GM12878 (cell line): ENCODE measurements at regions not wholly inside any gene's neighbourhood (a gene's known extent, or its start where the extent isn't known, plus 50 kb on each side); places are given as distances from the start of the nearest gene placed in this dataset.

Experiments
- ATAC-seq: fragments of 200-7000 bp; cut with Tn5 transposase; 3 replicates; pipeline ENCODE4 v1.9.1; 2020; ENCODE audit warnings: mild to moderate bottlenecking, moderate library complexity
- BruUV-seq: library from RNA; stranded (reverse); fragments of 400-500 nt; replicated peaks from 2 replicates; lab custom pipeline; 2021; lab: Mats Ljungman, UMichigan
- CTCF ChIA-PET: fragments of 300-600 bp; sonication (Branson Sonifier 250); formaldehyde crosslinking; extraction: SDS; loops from one replicate; lab custom pipeline; 2021; ENCODE audit warnings: inconsistent platforms; lab: Yijun Ruan, JAX
- POLR2A ChIA-PET: fragments of 350-600 bp; formaldehyde crosslinking; extraction: SDS; loops from one replicate; lab custom pipeline; 2021; ENCODE audit warnings: inconsistent platforms; lab: Charles Lee
- RAD21 ChIA-PET: fragments of 300-600 bp; sonication (Branson Sonifier 250); formaldehyde crosslinking; loops from one replicate; lab custom pipeline; 2023; ENCODE audit warnings: antibody characterized with exemption; ENCODE audit not compliant: unreplicated experiment; lab: Charles Lee
- SMC1A ChIA-PET: fragments of 300-600 bp; sonication (Branson Sonifier 250); formaldehyde crosslinking; loops from one replicate; lab custom pipeline; 2023; ENCODE audit not compliant: unreplicated experiment, uncharacterized antibody; lab: Charles Lee
- DNase-seq: peaks from one replicate; pipeline ENCODE4 v3.0.0-alpha.2; 2011; ENCODE audit warnings: low read depth, low spot score
- FAIRE-seq: peaks from 3 replicates; lab custom pipeline; 2011; peaks lifted over from hg19 to GRCh38; lab: Jason Lieb, UNC
- H2AFZ ChIP-seq: 2 replicates; pipeline ENCODE4 v1.6.0; 2011; ENCODE audit warnings: low read depth, low read length, control low read depth; ENCODE audit not compliant: control insufficient read depth
- H3K27ac ChIP-seq: 2 replicates; pipeline ENCODE4 v1.5.1; 2011; ENCODE audit warnings: control low read depth; ENCODE audit not compliant: control insufficient read depth, insufficient read depth
- H3K27me3 ChIP-seq, 2 experiments: replicated peaks in 1 of 2; 2 replicates each; pipeline versions ENCODE4 v1.6.0 to v1.6.1; 2011; ENCODE audit warnings: low read length in 1 of 2; ENCODE audit not compliant: control insufficient read depth in 2 of 2, insufficient read depth in 2 of 2
- H3K36me3 ChIP-seq, 2 experiments: 2 replicates each; pipeline ENCODE4 v1.5.1; 2011; ENCODE audit warnings: low read length in 1 of 2; ENCODE audit not compliant: control insufficient read depth in 2 of 2, insufficient read depth in 2 of 2
- H3K4me1 ChIP-seq: 2 replicates; pipeline ENCODE4 v1.6.1; 2011; ENCODE audit warnings: mild to moderate bottlenecking, low read length, moderate library complexity, mixed read lengths; ENCODE audit not compliant: control insufficient read depth, insufficient read depth
- H3K4me2 ChIP-seq: 2 replicates; pipeline ENCODE4 v1.6.0; 2011; ENCODE audit warnings: control low read depth; ENCODE audit not compliant: control insufficient read depth, insufficient read depth
- H3K4me3 ChIP-seq: fragments of 200-600 bp; sonication (generic); 2 replicates; pipeline ENCODE4 v1.5.1; 2016
- H3K79me2 ChIP-seq: 2 replicates; pipeline ENCODE4 v1.6.0; 2011; ENCODE audit warnings: low read length; ENCODE audit not compliant: control insufficient read depth, insufficient read depth
- H3K9ac ChIP-seq: 2 replicates; pipeline ENCODE4 v1.8.0; 2011; ENCODE audit warnings: low read length, control low read depth, mixed read lengths; ENCODE audit not compliant: control insufficient read depth, insufficient read depth
- H3K9me3 ChIP-seq: replicated peaks from 3 replicates; pipeline ENCODE4 v1.5.1; 2011; ENCODE audit warnings: mild to moderate bottlenecking, low read length; ENCODE audit not compliant: control insufficient read depth, insufficient read depth
- H4K20me1 ChIP-seq: 2 replicates; pipeline ENCODE4 v1.6.0; 2011; ENCODE audit not compliant: control insufficient read depth, insufficient read depth
- CBX3 ChIP-seq: fragments of 200-600 bp; sonication (generic); IDR thresholded peaks from 2 replicates; pipeline ENCODE4 v1.6.1; 2016; ENCODE audit warnings: low read depth, borderline replicate concordance
- FOS ChIP-seq: IDR thresholded peaks from 3 replicates; pipeline ENCODE4 v1.6.1; 2011; ENCODE audit warnings: borderline replicate concordance; ENCODE audit not compliant: insufficient read length; ENCODE audit errors: extremely low read depth
- NFYA ChIP-seq: IDR thresholded peaks from 2 replicates; pipeline ENCODE4 v1.6.1; 2011; ENCODE audit warnings: low read depth, mild to moderate bottlenecking, low read length, improper control_type of control experiment, borderline replicate concordance
- PKNOX1 ChIP-seq: fragments of 450-650 bp; IDR thresholded peaks from 2 replicates; pipeline ENCODE4 v1.6.1; 2016; ENCODE audit warnings: mild to moderate bottlenecking
- SIX5 ChIP-seq: IDR thresholded peaks from 2 replicates; pipeline ENCODE4 v1.6.1; 2011; ENCODE audit warnings: mild to moderate bottlenecking, low read depth, low read length, moderate library complexity; ENCODE audit not compliant: severe bottlenecking
- WGBS: methylation state at CpG from one replicate; pipeline ENCODE4 v1.1.6; 2016; ENCODE audit warnings: low lambda C conversion rate; ENCODE audit not compliant: insufficient replicate concordance, insufficient coverage; ENCODE audit errors: missing lambda C conversion rate; 5-methylcytosine and 5-hydroxymethylcytosine counted together
- in situ Hi-C: fragments of 300-500 bp; cut with MboI; formaldehyde crosslinking; loops from 9 replicates; pipeline ENCODE4 v1.14.3; 2018; ENCODE audit warnings: mixed read lengths
- intact Hi-C: fragments of 100-400 bp; cut with micrococcal nuclease; formaldehyde crosslinking; loops from one replicate; pipeline ENCODE4 v1.14.2; 2022; ENCODE audit not compliant: unreplicated experiment
- TF ChIP-seq, protein P1 (sequence below): IDR thresholded peaks from 2 replicates; pipeline ENCODE4 v1.6.1; 2012; ENCODE audit warnings: low read length, inconsistent platforms
- TF ChIP-seq, protein P2 (sequence below): fragments of 450-650 bp; IDR thresholded peaks from 2 replicates; pipeline ENCODE4 v1.6.1; 2017; ENCODE audit warnings: mild to moderate bottlenecking, moderate library complexity

- Histone ChIP-seq H2AFZ (no peak overlapping the region), H3K4me3 (no peak overlapping the region), H4K20me1 (no peaks in the 10 kb centered on the region), H3K27ac (no peak overlapping the region), H3K4me2 (no peak overlapping the region), H3K79me2 (no peaks in the 10 kb centered on the region), H3K4me1 (no peaks in the 10 kb centered on the region), H3K9me3 (no peaks in the 10 kb centered on the region; the same call in 2 of the 3 replicates), H3K9ac (no peak overlapping the region), H3K27me3 (no peaks in the 10 kb centered on the region), H3K36me3 (no peaks in the 10 kb centered on the region)
- BruUV-seq: no TSS peak
- RAD21 ChIA-PET: no interaction called here
- 58% methylated on average over 7 of the region's 7 CpGs for WGBS
- FAIRE-seq (no peak), ATAC-seq (no peak), DNase-seq (no peak)
- TF ChIP-seq SIX5 (no peak), FOS (no peak), NFYA (no peak), CBX3 (no peak), PKNOX1 (no peak)
- TF ChIP-seq, protein P1, sequence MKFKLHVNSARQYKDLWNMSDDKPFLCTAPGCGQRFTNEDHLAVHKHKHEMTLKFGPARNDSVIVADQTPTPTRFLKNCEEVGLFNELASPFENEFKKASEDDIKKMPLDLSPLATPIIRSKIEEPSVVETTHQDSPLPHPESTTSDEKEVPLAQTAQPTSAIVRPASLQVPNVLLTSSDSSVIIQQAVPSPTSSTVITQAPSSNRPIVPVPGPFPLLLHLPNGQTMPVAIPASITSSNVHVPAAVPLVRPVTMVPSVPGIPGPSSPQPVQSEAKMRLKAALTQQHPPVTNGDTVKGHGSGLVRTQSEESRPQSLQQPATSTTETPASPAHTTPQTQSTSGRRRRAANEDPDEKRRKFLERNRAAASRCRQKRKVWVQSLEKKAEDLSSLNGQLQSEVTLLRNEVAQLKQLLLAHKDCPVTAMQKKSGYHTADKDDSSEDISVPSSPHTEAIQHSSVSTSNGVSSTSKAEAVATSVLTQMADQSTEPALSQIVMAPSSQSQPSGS: no peak
- TF ChIP-seq, protein P2, sequence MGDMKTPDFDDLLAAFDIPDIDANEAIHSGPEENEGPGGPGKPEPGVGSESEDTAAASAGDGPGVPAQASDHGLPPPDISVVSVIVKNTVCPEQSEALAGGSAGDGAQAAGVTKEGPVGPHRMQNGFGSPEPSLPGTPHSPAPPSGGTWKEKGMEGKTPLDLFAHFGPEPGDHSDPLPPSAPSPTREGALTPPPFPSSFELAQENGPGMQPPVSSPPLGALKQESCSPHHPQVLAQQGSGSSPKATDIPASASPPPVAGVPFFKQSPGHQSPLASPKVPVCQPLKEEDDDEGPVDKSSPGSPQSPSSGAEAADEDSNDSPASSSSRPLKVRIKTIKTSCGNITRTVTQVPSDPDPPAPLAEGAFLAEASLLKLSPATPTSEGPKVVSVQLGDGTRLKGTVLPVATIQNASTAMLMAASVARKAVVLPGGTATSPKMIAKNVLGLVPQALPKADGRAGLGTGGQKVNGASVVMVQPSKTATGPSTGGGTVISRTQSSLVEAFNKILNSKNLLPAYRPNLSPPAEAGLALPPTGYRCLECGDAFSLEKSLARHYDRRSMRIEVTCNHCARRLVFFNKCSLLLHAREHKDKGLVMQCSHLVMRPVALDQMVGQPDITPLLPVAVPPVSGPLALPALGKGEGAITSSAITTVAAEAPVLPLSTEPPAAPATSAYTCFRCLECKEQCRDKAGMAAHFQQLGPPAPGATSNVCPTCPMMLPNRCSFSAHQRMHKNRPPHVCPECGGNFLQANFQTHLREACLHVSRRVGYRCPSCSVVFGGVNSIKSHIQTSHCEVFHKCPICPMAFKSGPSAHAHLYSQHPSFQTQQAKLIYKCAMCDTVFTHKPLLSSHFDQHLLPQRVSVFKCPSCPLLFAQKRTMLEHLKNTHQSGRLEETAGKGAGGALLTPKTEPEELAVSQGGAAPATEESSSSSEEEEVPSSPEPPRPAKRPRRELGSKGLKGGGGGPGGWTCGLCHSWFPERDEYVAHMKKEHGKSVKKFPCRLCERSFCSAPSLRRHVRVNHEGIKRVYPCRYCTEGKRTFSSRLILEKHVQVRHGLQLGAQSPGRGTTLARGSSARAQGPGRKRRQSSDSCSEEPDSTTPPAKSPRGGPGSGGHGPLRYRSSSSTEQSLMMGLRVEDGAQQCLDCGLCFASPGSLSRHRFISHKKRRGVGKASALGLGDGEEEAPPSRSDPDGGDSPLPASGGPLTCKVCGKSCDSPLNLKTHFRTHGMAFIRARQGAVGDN: no peak
- intact Hi-C loops (no loop called here), in situ Hi-C loops (no loop called here)
- SMC1A ChIA-PET: no interaction called here
- CTCF ChIA-PET: no interaction called here
- POLR2A ChIA-PET: no interaction called here
Observed at GRCh38 chr21:16563795-16564194, 834.0 kb downstream of the USP25 start.
